Sigmoid colon (tissue), 6 donors: ENCODE measurements at regions not wholly inside any gene's neighbourhood (a gene's known extent, or its start where the extent isn't known, plus 50 kb on each side); places are given as distances from the start of the nearest gene placed in this dataset.

Source experiments
- DNase-seq: peaks from one replicate; pipeline ENCODE4 v3.0.0-alpha.2; 2019
- H3K27ac ChIP-seq, 4 donors: fragments of 200-600 bp; sonication (generic); one replicate each; pipeline ENCODE4 v1.5.1; 2016 to 2019; ENCODE audit warnings: mild to moderate bottlenecking in 1 of 4
- H3K27me3 ChIP-seq, 3 donors: fragments of 200-600 bp; sonication (generic); one replicate each; pipeline ENCODE4 v1.5.1; 2019; ENCODE audit warnings: mild to moderate bottlenecking in 1 of 3
- H3K36me3 ChIP-seq, 4 donors: fragments of 200-600 bp; sonication (generic); one replicate each; pipeline ENCODE4 v1.5.1; 2016 to 2019
- H3K4me1 ChIP-seq, 4 donors: fragments of 200-600 bp; sonication (generic); one replicate each; pipeline ENCODE4 v1.5.1; 2017 to 2019
- H3K4me3 ChIP-seq, 4 donors: fragments of 200-600 bp; sonication (generic); one replicate each; pipeline ENCODE4 v1.5.1; 2017 to 2019; ENCODE audit warnings: mild to moderate bottlenecking in 2 of 4, moderate library complexity in 1 of 4
- H3K9me3 ChIP-seq, 4 donors: fragments of 200-600 bp in 3 of 4; sonication (generic) in 3 of 4; one replicate each; pipeline versions ENCODE4 v1.5.1 to v1.6.1; 2013 to 2019
- POLR2A ChIP-seq, 2 donors: fragments of 450-650 bp; IDR thresholded peaks; one replicate each; pipeline ENCODE4 v1.6.1; 2016; ENCODE audit warnings: antibody characterized with exemption in 2 of 2, mild to moderate bottlenecking in 2 of 2, moderate library complexity in 2 of 2
- POLR2AphosphoS5 ChIP-seq, 4 donors: sonication (generic); formaldehyde crosslinking; IDR thresholded peaks; one replicate each; pipeline ENCODE4 v1.6.1; 2017; ENCODE audit warnings: antibody characterized with exemption in 4 of 4
- WGBS, 2 donors: extraction: QIAGEN DNeasy Blood & Tissue Kit; methylation state at CpG; one replicate each; pipeline ENCODE4 v1.1.7; 2013; 5-methylcytosine and 5-hydroxymethylcytosine counted together
- intact Hi-C: fragments of 100-400 bp; cut with DNase I; formaldehyde crosslinking; loops from one replicate; pipeline ENCODE4 v1.15.1; 2023
- donor health status: healthy with polysubstance abuse.
- donor health status: healthy.

DNA sequence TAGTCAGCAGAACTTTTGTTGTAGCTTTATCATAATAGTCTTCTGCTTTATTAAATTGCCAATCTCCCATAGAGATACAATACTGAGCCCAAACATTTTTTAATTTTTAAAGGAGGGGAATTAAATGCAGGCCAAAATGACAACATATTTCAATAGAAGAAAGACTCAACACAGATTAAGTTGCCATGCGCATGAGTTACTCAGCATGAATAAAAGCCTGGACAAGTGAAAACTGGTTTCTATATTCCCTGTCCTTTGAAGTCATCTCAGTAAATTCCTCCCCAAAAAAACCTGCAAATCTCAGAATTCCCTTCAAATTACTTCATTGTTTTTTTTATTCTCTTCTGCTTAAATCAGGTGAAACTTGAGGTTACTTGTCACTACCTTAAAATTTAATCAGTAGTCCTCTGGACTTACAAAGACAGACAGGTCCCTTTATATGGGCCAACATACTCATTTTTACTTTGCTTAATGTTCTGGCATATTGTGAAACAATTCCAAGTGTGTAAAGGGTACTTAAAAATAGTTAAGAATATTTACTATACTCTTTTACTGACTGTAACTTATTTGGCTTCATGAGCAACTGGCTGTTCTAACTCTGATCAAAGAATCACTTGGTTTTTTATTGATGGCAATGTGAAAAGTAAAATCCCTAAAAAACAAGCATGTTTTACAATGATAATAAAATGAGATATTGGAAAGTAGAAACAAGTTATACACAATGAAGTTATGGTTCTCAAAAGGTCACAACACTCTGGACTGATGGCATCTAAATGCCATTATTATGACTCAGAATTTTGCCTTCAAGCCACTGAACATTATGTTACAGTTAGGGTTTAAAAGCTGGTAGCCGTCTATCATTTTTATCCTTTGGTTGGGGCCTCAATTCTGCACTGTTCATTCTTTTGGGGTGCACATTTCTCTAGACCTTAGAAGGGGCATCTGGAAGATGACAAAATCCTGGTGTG, 49.9 kb upstream of the COL21A1 start:
- Histone ChIP-seq H3K27me3 (no peaks in the 10 kb centered on the region), H3K4me1 (peaks cover 0 to 32% (median 20%) of the 10 kb centered on the region in 4 donors), H3K9me3 (peaks cover 2 to 5% (median 3%) of the 10 kb centered on the region in 4 donors), H3K27ac (peak overlapping the region; percentile 12 to 45 (median 34)), H3K4me3 (no peak overlapping the region), H3K36me3 (no peaks in the 10 kb centered on the region)
- DNase-seq, result no peak
- 59 to 83% methylated on average over 2 of the region's 2 CpGs for WGBS, 2 donors
- TF ChIP-seq POLR2AphosphoS5 (IDR thresholded peaks at IDR 0.05) (peak in 1 of 4 donors; percentile 10), POLR2A (IDR thresholded peaks at IDR 0.05) (no peak)
- intact Hi-C loops, result no loop called here
